Inflammatory macrophage treated with lipopolysaccharide for 1 hour (primary cell): ENCODE measurements at regions not wholly inside any gene's neighbourhood (a gene's known extent, or its start where the extent isn't known, plus 50 kb on each side); places are given as distances from the start of the nearest gene placed in this dataset.
A peak's percentile ranks its signal among the peaks of the same experiment; 100 is the strongest.
"Not testable (repeated sequence)": the region's sequence is repeated elsewhere in the genome, so short reads cannot be mapped to it uniquely, and the experiment has no call there.

Source experiments
- DNase-seq, 2 donors: peaks; one replicate each; pipeline ENCODE4 v3.0.0-alpha.2; 2020 to 2022

GRCh38 chr13:72657379-72657778 lies 70.0 kb downstream of the MZT1 start:
- DNase-seq = no peak

- no peak for DNase-seq
Observed at GRCh38 chr13:72656357-72656756, 71.1 kb downstream of the MZT1 start.

- DNase-seq = no peak
Observed at GRCh38 chr13:72653506-72653905, 73.9 kb downstream of the MZT1 start.

DNA sequence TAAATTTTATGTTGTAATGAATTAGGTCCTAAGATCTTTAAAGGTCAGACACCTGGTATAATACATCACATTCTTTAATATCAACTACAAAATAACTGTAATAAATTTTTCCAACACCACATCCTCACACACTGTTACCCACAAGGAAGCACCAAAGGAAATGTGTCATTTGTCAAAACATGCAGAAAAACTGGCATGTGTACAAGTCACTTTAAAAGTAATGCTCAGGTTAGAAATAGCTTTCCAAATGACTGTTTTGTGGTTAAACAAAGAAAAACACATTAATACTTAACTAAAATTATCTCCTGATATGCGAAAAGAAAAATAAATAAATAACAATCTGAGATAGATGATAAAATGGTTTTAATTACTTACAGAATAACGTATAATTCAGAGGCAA lies 74.7 kb downstream of the MZT1 start:
- DNase-seq = no peak

- DNase-seq = no peak
Observed at GRCh38 chr13:72651144-72651543, 76.3 kb downstream of the MZT1 start.

DNA sequence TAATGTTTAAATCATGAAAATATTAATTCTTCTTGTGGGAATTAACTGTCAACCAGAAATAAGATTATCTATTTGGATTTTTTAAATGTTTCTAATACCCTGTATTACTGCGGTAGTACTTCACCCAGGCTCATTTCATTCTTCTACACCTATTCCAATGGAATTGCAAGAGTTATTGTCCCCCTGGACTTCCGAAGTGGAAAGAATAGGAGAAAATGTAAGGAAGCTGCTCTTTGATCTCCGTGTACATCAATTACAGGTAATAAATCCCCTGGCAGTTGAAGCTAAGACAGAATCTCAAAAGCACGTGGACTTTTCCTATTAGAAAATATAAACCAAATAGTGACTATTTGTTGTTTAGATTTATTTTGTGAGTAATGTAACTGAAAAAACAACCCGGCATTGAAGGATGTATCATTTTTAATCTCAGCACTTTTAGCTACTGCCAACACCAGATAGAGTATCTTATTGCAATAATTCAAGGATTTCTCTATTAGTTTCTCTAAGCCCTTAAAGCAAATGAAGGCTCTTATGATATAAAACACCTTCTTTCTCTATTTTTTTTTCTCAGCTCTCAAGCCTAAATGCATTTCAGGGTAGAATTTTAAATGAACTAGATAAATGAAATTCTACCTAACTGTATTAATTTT lies 77.3 kb downstream of the MZT1 start:
- no peak for DNase-seq

GRCh38 chr13:72648513-72649065 lies 78.8 kb downstream of the MZT1 start:
- DNase-seq = no peak

DNA sequence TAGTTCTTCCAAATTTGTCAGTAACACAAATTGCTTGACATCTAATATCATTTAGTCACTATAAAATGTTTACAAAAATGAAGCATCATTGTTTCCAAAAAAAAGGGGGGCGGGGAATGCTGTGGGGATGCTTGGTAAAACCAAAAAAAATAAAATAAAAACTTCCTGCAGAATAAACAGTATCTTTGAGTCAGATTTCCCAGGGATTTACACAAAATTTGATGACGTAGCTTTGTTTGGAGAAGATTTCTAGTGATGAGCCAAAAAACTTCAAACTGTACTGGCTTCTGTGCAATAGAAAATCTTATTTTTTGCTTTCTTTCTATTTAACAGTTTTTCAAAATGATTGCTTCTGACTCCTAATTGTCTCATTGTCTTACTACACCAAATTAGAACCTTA lies 80.0 kb downstream of the MZT1 start:
- no peak for DNase-seq

DNA sequence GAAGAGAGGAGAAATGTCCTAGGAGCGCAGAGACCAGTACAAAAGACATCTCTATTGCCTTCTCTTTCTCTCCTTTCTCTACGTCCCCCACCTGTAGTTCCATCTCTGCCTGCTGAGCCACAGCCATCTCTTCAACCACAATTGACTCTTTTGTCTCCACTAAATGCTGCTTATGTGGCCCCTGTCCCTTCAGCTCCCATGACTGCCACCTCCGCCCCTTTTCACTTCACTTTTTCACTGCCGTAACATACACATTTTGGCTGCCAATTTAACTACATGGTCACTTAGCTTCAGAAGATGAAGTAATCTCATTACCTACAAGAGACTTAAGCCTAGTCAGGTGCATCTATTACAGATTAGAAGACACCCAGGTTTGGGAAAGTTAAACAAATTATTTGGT lies 81.9 kb downstream of the MZT1 start:
- no peak for DNase-seq

DNA sequence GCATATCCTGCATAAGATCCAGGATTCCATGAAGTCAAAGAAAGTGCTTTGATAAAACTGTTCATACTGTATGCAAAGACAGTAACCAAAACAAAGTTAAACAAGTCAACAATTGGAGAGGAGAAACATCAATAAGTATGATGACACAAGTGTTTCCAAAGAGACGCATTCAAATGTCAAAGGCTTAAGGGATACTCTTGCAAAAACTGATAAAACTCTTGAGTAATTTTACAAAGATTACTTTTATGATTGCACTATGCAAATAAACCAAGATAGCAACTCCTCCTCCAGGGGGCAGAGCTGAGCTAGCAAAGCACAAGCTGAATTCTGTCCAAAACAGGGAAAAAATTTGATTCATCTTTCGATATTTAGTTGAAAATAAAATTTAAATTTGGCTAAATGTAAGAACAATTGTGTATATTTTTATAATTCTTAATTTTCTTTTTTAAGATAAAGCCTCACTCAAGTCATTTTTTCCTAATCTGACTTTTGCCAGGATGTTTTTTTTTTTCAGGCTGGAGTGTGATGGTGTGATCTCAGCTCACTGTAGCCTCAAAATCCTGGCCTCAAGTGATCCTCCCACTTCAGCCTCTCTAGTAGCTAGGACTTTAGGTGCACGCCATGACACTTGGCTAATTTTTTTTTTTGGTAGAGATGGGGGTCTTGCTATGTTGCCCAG lies 84.0 kb downstream of the MZT1 start:
- peak; percentile 49 to 89 for DNase-seq

- no peak for DNase-seq
Observed at GRCh38 chr13:72639377-72639776, 88.1 kb downstream of the MZT1 start.

GRCh38 chr13:72638059-72638815 lies 89.2 kb downstream of the MZT1 start:
- DNase-seq = no peak

DNA sequence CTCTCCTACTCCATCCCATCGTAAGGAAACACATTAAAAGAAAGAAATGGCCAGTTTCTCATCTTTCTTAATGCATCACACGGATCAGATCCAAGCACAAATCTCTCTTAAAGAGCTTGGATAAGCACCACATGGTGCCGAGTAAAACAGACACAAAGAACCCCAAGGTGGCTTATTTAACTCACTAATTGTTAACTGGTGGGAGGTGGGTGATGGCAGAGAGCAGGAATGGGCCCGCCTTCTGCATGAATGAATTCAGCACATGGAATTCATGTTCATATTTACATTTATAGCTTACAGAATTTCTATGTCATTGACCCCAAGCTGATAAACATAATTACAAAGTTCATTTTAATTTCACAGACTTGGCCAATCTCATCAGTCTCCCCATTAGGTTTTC lies 89.9 kb downstream of the MZT1 start:
- no peak for DNase-seq

DNA sequence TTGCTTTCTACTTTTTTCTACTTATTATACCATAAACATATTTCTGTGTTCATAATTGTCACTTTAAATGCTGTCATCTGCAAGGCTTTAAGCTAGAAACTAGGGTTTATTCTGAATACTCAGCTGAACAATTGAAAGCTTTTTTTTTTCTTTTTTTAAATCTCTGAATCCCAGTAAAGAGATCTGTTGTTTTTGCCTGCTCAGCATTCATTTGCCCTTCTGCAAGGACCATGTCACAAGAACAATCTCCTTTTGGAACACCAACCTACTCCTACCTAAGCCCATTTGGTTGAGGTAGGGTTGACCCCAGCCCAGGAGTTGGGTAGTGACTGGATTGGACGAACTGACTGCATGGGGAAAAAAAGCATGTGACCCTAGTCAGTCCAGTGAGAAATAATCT lies 92.6 kb downstream of the MZT1 start:
- no peak for DNase-seq

GRCh38 chr13:72622546-72622945 lies 104.9 kb downstream of the MZT1 start:
- DNase-seq = no peak

DNA sequence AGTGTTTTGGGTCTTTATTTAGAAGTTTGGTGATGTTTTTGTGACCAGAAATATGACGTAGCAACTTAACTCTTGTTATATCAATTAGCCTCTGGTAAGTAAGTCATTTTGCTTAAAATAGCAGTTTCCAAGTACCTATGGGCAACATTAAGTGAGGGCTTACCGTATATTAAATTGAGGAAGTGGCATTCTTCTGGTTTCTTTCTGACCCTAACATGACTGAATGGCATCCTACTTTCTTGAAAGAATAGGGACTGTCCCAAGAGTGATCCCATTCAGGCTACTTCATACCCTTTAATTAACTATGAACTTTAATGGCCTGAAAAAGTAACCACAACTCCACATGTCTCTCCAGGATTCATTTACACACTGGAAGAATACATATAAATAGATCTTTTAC lies 106.6 kb downstream of the MZT1 start:
- DNase-seq = no peak

DNA sequence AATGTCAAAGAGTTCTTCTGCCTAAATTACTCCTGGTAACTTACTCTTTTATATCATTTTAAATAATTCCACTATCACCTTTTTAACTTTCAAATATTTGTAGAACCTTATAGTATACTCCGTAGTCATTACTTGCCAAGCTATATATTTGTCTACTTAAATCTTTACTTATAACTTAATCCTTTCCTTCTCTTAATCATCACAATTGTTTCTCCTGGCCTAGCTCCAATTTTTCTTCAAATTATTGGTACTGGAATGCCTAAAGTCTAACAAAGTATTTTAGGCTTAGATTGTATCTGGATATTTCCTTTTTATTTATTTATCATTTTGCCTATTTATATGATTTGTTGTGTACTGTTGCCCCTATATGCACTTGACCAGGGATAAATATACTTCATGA lies 109.5 kb downstream of the MZT1 start:
- no peak for DNase-seq

- DNase-seq = no peak
Observed at GRCh38 chr13:72617186-72617585, 110.2 kb downstream of the MZT1 start.

DNA sequence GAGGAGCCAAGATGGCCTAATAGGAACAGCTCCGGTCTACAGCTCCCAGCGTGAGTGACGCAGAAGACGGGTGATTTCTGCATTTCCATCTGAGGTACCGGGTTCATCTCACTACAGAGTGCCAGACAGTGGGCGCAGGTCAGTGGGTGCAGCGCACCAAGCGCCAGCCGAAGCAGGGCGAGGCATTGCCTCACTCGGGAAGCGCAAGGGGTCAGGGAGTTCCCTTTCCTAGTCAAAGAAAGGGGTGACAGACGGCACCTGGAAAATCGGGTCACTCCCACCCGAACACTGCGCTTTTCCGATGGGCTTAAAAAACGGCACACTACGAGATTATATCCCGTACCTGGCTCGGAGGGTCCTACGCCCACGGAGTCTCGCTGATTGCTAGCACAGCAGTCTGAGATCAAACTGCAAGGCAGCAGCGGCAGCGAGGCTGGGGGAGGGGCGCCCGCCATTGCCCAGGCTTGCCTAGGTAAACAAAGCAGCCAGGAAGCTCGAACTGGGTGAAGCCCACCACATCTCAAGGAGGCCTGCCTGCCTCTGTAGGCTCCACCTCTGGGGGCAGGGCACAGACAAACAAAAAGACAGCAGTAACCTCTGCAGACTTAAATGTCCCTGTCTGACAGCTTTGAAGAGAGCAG lies 117.1 kb downstream of the MZT1 start:
- DNase-seq = not testable (repeated sequence)

DNA sequence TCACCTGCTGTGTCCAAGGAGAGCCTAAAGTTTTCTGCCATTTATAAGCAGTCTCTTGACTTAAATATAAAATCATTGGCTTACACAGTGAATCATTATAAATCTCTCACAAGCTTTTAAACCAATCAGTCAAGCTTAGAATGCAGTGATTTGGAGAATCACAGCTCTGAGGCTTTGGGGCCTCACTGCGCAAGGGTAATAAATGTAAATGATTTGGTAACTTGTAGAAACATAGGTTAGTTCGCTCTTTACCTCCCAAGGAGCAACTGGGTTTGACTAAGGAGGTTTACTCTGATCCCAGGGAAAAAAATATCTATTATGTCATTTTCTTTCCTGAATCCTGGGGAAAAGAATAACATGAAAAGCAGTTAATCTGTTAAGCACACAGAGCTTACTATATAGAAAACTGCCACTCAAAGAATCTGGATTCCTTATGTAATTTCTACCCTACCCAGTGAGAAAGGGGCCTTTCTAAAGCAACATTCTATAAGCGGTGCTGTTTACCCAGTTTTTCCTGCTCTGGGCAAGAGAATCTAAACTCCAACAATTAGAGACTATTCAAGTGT lies 128.2 kb downstream of the MZT1 start:
- no peak for DNase-seq

DNA sequence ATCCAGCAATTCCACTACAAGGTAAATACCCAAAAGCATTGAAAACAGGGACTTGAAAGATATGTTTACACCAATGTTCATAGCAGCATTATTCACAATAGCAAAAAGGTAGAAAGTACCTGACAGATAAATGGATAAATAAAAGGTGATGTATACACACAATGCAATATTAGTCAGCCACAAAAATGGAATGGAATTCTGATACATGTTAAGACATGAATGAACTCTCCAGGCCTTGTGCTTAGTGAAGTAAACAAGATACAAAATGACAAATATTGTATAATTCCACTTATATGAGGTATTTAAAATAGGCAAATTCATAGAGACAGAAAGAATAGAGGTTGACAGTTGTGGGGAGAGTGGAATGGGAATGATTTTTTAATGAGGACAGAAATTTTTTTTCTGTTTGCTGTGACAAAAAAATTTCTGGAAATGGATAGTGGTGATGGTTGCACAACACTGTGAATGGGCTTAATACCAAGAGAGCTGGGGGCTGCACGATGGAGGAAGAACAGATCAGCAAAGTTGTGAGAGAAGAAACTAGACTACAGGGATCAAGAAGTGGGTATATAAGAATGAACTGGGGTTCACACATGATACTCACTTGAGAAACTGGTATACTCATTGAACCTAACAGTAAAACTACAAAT lies 137.2 kb downstream of the MZT1 start:
- DNase-seq = no peak

- DNase-seq = no peak
Observed at GRCh38 chr13:72586518-72586917, 140.9 kb downstream of the MZT1 start.

- DNase-seq = no peak
Observed at GRCh38 chr13:72585254-72585653, 142.2 kb downstream of the MZT1 start.
